Skeletal muscle cell (primary cell): ENCODE measurements at regions not wholly inside any gene's neighbourhood (a gene's known extent, or its start where the extent isn't known, plus 50 kb on each side); places are given as distances from the start of the nearest gene placed in this dataset.
"Not testable (repeated sequence)": the region's sequence is repeated elsewhere in the genome, so short reads cannot be mapped to it uniquely, and the experiment has no call there.

Experiments used
- DNase-seq: peaks from one replicate; pipeline ENCODE4 v3.0.0-alpha.2; 2010; ENCODE audit warnings: low read depth
- H3K4me3 ChIP-seq: 2 replicates; pipeline ENCODE4 v1.5.1; 2011; ENCODE audit warnings: low read depth, mild to moderate bottlenecking, control low read depth, low read length, moderate library complexity

GRCh38 chr9:41367301-41367700 lies 178.2 kb upstream of the ZNG1F start:
- DNase-seq, H3K4me3 ChIP-seq: not testable (repeated sequence)

- not testable (repeated sequence) for DNase-seq, H3K4me3 ChIP-seq
Measured at GRCh38 chr9:41361790-41362189, 172.7 kb upstream of the ZNG1F start.

- not testable (repeated sequence) for DNase-seq
Measured at GRCh38 chr9:41359116-41359515, 170.0 kb upstream of the ZNG1F start.

GRCh38 chr9:41358682-41359081 lies 169.6 kb upstream of the ZNG1F start:
- DNase-seq = not testable (repeated sequence)
- peak overlapping the region; percentile 63 for H3K4me3 ChIP-seq

More at GRCh38 chr9:41359116-41359515, 170.0 kb upstream of the ZNG1F start:
- peak overlapping the region; percentile 63 for H3K4me3 ChIP-seq

GRCh38 chr9:41357918-41358404 lies 168.8 kb upstream of the ZNG1F start:
- not testable (repeated sequence) for DNase-seq
- H3K4me3 ChIP-seq = peak overlapping the region; percentile 40

- H3K4me3 ChIP-seq, DNase-seq: not testable (repeated sequence)
Measured at GRCh38 chr9:41357350-41357748, 168.2 kb upstream of the ZNG1F start.

- peak overlapping the region; percentile 25 for H3K4me3 ChIP-seq
- DNase-seq = peak; percentile 29
Measured at GRCh38 chr9:41356588-41357349, 167.7 kb upstream of the ZNG1F start.

- DNase-seq, H3K4me3 ChIP-seq: not testable (repeated sequence)
Measured at GRCh38 chr9:41355712-41356450, 166.8 kb upstream of the ZNG1F start.

GRCh38 chr9:41354978-41355377 lies 165.9 kb upstream of the ZNG1F start:
- H3K4me3 ChIP-seq, DNase-seq: not testable (repeated sequence)

GRCh38 chr9:41354060-41354934 lies 165.2 kb upstream of the ZNG1F start:
- DNase-seq = not testable (repeated sequence)
- H3K4me3 ChIP-seq = peak overlapping the region; percentile 23

GRCh38 chr9:41353026-41353425 lies 163.9 kb upstream of the ZNG1F start:
- DNase-seq, H3K4me3 ChIP-seq: not testable (repeated sequence)

- DNase-seq, H3K4me3 ChIP-seq: not testable (repeated sequence)
Measured at GRCh38 chr9:41352390-41352789, 163.3 kb upstream of the ZNG1F start.

- DNase-seq, H3K4me3 ChIP-seq: not testable (repeated sequence)
Measured at GRCh38 chr9:41347893-41348292, 158.8 kb upstream of the ZNG1F start.

- not testable (repeated sequence) for H3K4me3 ChIP-seq, DNase-seq
Measured at GRCh38 chr9:41332562-41332961, 143.4 kb upstream of the ZNG1F start.

GRCh38 chr9:41321277-41321676 lies 132.2 kb upstream of the ZNG1F start:
- not testable (repeated sequence) for DNase-seq, H3K4me3 ChIP-seq

- H3K4me3 ChIP-seq, DNase-seq: not testable (repeated sequence)
Measured at GRCh38 chr9:41308953-41309352, 119.8 kb upstream of the ZNG1F start.

GRCh38 chr9:41285744-41286143 lies 96.6 kb upstream of the ZNG1F start:
- H3K4me3 ChIP-seq, DNase-seq: not testable (repeated sequence)

- DNase-seq, H3K4me3 ChIP-seq: not testable (repeated sequence)
Measured at GRCh38 chr9:41280299-41281238, 91.5 kb upstream of the ZNG1F start.
